HUES64 (cell line): ENCODE measurements at regions not wholly inside any gene's neighbourhood (a gene's known extent, or its start where the extent isn't known, plus 50 kb on each side); places are given as distances from the start of the nearest gene placed in this dataset.

Experiments
- H3K27ac ChIP-seq: 2 replicates; pipeline ENCODE4 v1.7.0; 2013; ENCODE audit warnings: low read depth, low read length, inconsistent platforms
- H3K27me3 ChIP-seq: 2 replicates; pipeline ENCODE4 v1.6.1; 2013; ENCODE audit warnings: mild to moderate bottlenecking, low read length; ENCODE audit not compliant: insufficient read depth
- H3K36me3 ChIP-seq: 2 replicates; pipeline ENCODE4 v1.6.1; 2013; ENCODE audit warnings: mild to moderate bottlenecking, low read length; ENCODE audit not compliant: insufficient read depth
- H3K4me1 ChIP-seq: 2 replicates; pipeline ENCODE4 v1.6.1; 2013; ENCODE audit warnings: mild to moderate bottlenecking, low read length, moderate library complexity; ENCODE audit not compliant: insufficient read depth
- H3K4me3 ChIP-seq: 2 replicates; pipeline ENCODE4 v1.5.1; 2013; ENCODE audit warnings: mild to moderate bottlenecking, low read length, moderate library complexity
- H3K9ac ChIP-seq: 2 replicates; pipeline ENCODE4 v1.6.1; 2013; ENCODE audit warnings: mild to moderate bottlenecking, low read depth, low read length
- H3K9me3 ChIP-seq: 2 replicates; pipeline ENCODE4 v1.6.1; 2013; ENCODE audit warnings: low read depth, low read length; ENCODE audit not compliant: insufficient read depth
- WGBS: fragments of 150-250, 120-280 bp; methylation state at CpG from one replicate; pipeline ENCODE4 v1.1.7; 2013; ENCODE audit warnings: missing lambda C conversion rate; 5-methylcytosine and 5-hydroxymethylcytosine counted together

DNA sequence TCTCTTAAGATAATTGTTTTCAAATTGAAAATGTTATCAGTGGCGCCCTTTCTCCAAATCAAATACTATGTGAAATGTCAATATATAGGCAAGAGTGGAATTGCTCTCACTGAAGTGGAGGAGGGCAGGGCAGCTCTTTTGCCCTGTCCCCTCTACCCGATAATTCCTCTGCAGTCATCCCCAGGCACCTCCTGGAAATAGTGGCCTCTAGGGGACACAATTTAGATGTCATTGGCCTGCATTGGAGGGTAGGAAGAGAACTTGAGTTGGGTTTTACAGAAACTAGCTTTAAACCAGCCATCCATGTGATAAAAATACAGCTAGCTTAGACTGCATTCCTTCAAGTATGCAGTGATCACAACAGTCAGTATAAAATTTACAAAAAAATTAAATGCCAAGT, 288.9 kb downstream of the EDEM1 start:
- 70% methylated on average over 1 of the region's 2 CpGs for WGBS
- H3K9ac ChIP-seq = no peak overlapping the region
- H3K4me1 ChIP-seq = no peaks in the 10 kb centered on the region
- H3K9me3 ChIP-seq = no peaks in the 10 kb centered on the region
- H3K4me3 ChIP-seq = no peak overlapping the region
- no peaks in the 10 kb centered on the region for H3K27me3 ChIP-seq
- H3K36me3 ChIP-seq = no peaks in the 10 kb centered on the region
- H3K27ac ChIP-seq = no peak overlapping the region

DNA sequence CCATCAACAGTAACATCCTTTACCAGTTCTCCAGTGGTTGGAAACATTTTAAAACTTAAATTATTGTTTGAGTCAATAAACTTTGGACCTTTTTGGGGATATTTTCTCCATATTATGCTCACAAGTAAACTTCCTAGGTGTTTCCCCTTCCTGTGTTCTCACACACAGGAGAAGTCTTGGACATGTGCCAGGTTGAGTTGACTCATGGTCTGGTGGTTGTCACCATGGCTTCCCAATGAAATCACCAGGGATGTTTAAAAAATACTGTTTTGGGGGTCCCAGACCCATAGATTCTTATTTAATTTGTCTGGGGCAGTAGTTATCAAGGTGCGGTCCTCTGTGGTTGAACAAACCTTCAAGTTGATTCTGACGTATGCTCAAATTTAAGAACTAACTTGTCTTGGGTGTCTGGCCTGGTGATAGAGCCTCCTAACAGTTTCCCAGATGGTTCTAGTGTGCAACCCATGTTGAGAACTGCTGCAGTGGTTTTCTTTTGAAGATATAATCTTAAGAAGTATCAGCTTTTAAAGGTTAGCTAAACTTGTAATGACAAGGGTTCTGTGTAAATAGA, 291.8 kb downstream of the EDEM1 start:
- H3K4me1 ChIP-seq = no peaks in the 10 kb centered on the region
- no peaks in the 10 kb centered on the region for H3K36me3 ChIP-seq
- no peak overlapping the region for H3K4me3 ChIP-seq
- H3K9ac ChIP-seq = no peak overlapping the region
- 91% methylated on average over 2 of the region's 2 CpGs for WGBS
- no peak overlapping the region for H3K27ac ChIP-seq
- no peaks in the 10 kb centered on the region for H3K9me3 ChIP-seq
- no peaks in the 10 kb centered on the region for H3K27me3 ChIP-seq

DNA sequence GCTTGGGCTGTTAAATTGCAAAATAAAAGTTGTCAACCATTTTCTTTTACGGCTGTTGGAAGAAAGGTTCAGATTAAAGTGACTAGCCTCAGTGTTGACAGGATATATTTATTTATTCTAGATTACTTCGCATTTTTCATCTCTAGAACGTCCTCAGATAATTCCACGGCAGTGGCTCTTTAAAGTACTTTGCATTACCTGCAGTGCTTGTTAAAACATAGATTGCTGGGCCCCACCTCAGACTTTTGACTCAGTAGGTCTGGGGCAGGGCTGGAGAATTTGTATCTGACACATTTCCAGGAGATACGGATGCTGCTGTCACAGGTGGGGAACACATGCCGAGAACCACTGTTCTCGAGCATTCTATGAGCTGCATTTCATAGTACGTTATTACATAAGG, 292.7 kb downstream of the EDEM1 start:
- no peak overlapping the region for H3K27ac ChIP-seq
- no peak overlapping the region for H3K4me3 ChIP-seq
- H3K36me3 ChIP-seq = no peaks in the 10 kb centered on the region
- no peak overlapping the region for H3K9ac ChIP-seq
- WGBS = 97% methylated on average over 8 of the region's 8 CpGs
- H3K9me3 ChIP-seq = no peaks in the 10 kb centered on the region
- no peaks in the 10 kb centered on the region for H3K27me3 ChIP-seq
- no peaks in the 10 kb centered on the region for H3K4me1 ChIP-seq

DNA sequence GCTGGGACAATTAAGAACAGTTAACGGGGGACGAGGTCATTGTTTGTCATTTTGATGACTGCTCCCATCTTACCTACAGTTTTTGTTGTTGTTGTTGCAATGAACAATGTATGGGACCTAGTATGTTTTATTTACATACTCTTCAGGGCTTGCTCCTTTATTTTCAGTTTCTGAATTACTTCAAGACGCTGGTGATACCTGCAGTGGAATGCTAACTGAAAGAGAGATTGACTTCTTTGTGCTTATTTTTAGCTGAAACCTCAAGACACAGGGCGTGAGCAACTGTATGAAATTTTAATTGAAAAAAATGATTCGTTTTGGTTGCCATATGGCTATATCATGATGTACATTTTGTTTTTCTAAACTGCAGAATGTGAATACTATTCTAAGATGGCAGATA, 297.9 kb downstream of the EDEM1 start:
- no peaks in the 10 kb centered on the region for H3K4me1 ChIP-seq
- H3K27me3 ChIP-seq = no peaks in the 10 kb centered on the region
- no peak overlapping the region for H3K4me3 ChIP-seq
- no peaks in the 10 kb centered on the region for H3K36me3 ChIP-seq
- no peak overlapping the region for H3K27ac ChIP-seq
- no peaks in the 10 kb centered on the region for H3K9me3 ChIP-seq
- WGBS = 83% methylated on average over 5 of the region's 5 CpGs
- H3K9ac ChIP-seq = no peak overlapping the region

- no peak overlapping the region for H3K4me3 ChIP-seq
- H3K9ac ChIP-seq = no peak overlapping the region
- H3K9me3 ChIP-seq = no peaks in the 10 kb centered on the region
- H3K36me3 ChIP-seq = no peaks in the 10 kb centered on the region
- 96% methylated on average over 6 of the region's 7 CpGs for WGBS
- no peak overlapping the region for H3K27ac ChIP-seq
- no peaks in the 10 kb centered on the region for H3K27me3 ChIP-seq
- H3K4me1 ChIP-seq = no peaks in the 10 kb centered on the region
These were observed 301.3 kb downstream of the EDEM1 start for GRCh38 chr3:5488771-5489170.

- no peak overlapping the region for H3K9ac ChIP-seq
- H3K4me1 ChIP-seq = no peaks in the 10 kb centered on the region
- H3K4me3 ChIP-seq = no peak overlapping the region
- no peaks in the 10 kb centered on the region for H3K27me3 ChIP-seq
- WGBS = 93% methylated on average over 2 of the region's 3 CpGs
- H3K27ac ChIP-seq = no peak overlapping the region
- no peaks in the 10 kb centered on the region for H3K36me3 ChIP-seq
- H3K9me3 ChIP-seq = no peaks in the 10 kb centered on the region
These were observed 302.0 kb downstream of the EDEM1 start for GRCh38 chr3:5489536-5489935.

DNA sequence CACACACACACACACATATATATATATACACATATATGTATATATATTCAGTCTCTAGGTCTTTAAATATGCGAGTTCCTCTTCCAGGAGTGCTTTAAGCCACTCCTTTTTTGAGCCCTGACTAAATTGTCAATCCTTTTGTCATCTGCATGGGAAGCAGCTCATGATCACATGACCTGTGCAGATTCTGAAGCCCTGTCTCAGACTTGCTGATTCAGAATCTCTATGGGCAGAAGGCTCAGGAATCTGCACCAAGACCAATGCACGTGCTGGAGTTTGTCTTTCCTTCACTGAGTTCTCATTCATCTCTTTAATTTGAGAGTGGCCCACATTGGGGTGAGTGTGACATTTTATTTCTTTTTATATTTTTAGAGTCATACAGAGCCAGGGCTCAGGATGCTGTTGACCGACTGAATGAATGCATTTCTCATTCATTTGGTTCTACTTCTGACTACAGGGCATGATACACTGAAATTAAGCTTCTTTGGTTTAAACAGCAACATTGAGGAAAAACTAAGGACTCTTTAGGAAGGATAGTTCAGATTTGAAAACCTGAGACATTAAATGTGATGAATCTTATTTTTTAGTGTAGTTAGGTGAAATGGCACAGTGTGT, 307.5 kb downstream of the EDEM1 start:
- no peak overlapping the region for H3K9ac ChIP-seq
- H3K36me3 ChIP-seq = no peaks in the 10 kb centered on the region
- no peaks in the 10 kb centered on the region for H3K27me3 ChIP-seq
- H3K4me1 ChIP-seq = no peaks in the 10 kb centered on the region
- WGBS = 88% methylated on average over 3 of the region's 3 CpGs
- no peaks in the 10 kb centered on the region for H3K9me3 ChIP-seq
- H3K27ac ChIP-seq = no peak overlapping the region
- H3K4me3 ChIP-seq = no peak overlapping the region

DNA sequence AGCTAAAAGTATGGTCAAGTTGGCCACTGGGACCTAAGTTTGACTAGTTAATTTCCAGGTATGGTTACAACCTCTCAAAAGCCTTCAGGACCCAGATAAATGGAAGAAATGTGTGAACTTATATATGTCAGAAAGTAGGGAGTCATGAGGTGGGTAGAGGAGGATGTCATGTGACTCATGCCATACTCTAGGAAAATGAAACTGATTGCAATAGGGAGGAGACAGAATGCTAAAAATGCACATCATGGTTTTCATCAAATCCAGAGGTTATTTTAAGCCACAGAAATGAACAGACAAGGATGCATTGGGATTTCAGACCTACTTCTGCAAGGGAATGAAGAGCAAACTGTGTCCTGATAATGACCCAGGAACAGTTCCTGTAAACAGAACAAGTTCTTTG, 310.0 kb downstream of the EDEM1 start:
- H3K27ac ChIP-seq = no peak overlapping the region
- no peak overlapping the region for H3K4me3 ChIP-seq
- no peaks in the 10 kb centered on the region for H3K4me1 ChIP-seq
- H3K9ac ChIP-seq = no peak overlapping the region
- no peaks in the 10 kb centered on the region for H3K36me3 ChIP-seq
- no peaks in the 10 kb centered on the region for H3K9me3 ChIP-seq
- no peaks in the 10 kb centered on the region for H3K27me3 ChIP-seq

DNA sequence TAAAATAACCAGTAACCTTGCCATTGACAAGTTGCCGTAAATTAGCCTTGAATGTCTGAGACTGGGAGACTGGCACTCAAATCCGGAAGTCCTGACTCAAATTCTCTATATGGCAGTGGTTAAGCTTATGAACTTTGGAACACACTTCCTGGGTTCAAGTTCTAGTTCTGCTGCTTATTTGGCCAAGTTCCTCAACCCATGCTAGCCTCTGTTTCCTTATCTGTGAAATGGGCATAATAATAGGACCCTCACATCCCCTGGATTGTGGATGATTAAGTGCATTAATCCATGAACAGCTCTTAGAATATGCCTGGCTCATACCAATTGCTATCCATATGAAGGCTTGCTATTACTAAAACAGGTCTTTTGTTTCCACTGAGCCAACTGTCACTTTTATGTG, 311.5 kb downstream of the EDEM1 start:
- Histone ChIP-seq H3K36me3 (no peaks in the 10 kb centered on the region), H3K9ac (no peak overlapping the region), H3K9me3 (no peaks in the 10 kb centered on the region), H3K4me3 (no peak overlapping the region), H3K27ac (no peak overlapping the region), H3K27me3 (no peaks in the 10 kb centered on the region), H3K4me1 (no peaks in the 10 kb centered on the region)
- WGBS = 96% methylated on average over 2 of the region's 2 CpGs

DNA sequence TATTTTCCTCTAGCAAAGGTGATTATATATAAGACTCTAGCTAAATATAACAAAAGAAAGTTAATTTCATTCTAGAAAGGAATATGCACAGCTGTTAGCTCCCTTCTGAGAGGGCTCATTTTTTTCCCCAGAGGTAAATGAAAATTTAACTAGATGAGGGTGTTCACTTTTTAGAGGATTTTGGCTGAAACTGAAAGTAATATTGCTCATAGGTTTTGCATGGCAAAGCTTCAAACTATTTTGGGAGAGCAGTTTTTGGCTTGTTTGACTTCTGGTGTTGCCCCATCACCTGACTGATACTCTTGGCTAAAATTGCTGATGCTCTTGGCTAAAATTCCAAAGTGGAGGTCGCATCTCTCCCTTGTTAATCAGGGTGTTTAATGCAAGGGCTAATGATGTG, 311.9 kb downstream of the EDEM1 start:
- H3K9ac ChIP-seq = no peak overlapping the region
- H3K36me3 ChIP-seq = no peaks in the 10 kb centered on the region
- H3K4me3 ChIP-seq = no peak overlapping the region
- no peaks in the 10 kb centered on the region for H3K27me3 ChIP-seq
- no peaks in the 10 kb centered on the region for H3K4me1 ChIP-seq
- no peak overlapping the region for H3K27ac ChIP-seq
- no peaks in the 10 kb centered on the region for H3K9me3 ChIP-seq
- WGBS = 75% methylated on average over 1 of the region's 1 CpG

- H3K27ac ChIP-seq = no peak overlapping the region
- H3K4me3 ChIP-seq = no peak overlapping the region
- H3K27me3 ChIP-seq = no peaks in the 10 kb centered on the region
- no peaks in the 10 kb centered on the region for H3K4me1 ChIP-seq
- WGBS = 90% methylated on average over 1 of the region's 3 CpGs
- H3K9ac ChIP-seq = no peak overlapping the region
- no peaks in the 10 kb centered on the region for H3K36me3 ChIP-seq
- H3K9me3 ChIP-seq = no peaks in the 10 kb centered on the region
These were observed 315.6 kb downstream of the EDEM1 start for GRCh38 chr3:5503136-5503535.

DNA sequence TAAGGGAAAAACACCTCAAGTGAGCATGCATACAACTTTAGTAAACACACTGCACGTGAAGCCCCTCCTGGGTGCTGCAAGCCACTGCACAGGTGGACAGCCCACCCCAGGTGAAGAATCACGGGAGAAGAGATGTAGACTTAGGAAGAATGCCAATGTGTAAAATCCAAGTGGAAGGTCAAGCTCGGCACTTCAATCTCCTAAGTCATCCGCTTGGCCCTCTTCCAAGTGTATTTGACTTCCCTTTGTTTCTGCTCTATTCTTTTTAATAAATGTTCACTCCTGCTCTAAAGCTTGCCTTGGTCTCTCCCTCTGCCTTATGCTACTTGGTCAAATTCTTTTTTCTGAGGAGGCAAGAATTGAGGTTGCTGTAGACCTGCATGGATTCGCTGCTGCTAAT, 316.6 kb downstream of the EDEM1 start:
- no peak overlapping the region for H3K4me3 ChIP-seq
- 96% methylated on average over 5 of the region's 5 CpGs for WGBS
- H3K9me3 ChIP-seq = peaks cover 2% of the 10 kb centered on the region
- no peaks in the 10 kb centered on the region for H3K27me3 ChIP-seq
- no peak overlapping the region for H3K27ac ChIP-seq
- H3K9ac ChIP-seq = no peak overlapping the region
- H3K4me1 ChIP-seq = no peaks in the 10 kb centered on the region
- no peaks in the 10 kb centered on the region for H3K36me3 ChIP-seq
